Gastrocnemius medialis (tissue), 4 donors: ENCODE measurements at regions not wholly inside any gene's neighbourhood (a gene's known extent, or its start where the extent isn't known, plus 50 kb on each side); places are given as distances from the start of the nearest gene placed in this dataset.

ENCODE experiments used
- ATAC-seq, 2 donors: fragments of 150-250 bp; one replicate each; pipeline ENCODE4 v1.9.1; 2016
- DNase-seq, 2 donors: peaks; one replicate each; pipeline ENCODE4 v3.0.0-alpha.2; 2019
- H3K27ac ChIP-seq, 4 donors: fragments of 200-600 bp; sonication (generic); 1 replicate in 1 of 4; 2 replicates in 3 of 4; pipeline ENCODE4 v1.5.1; 2016 to 2018; ENCODE audit warnings: mild to moderate bottlenecking in 2 of 4, moderate library complexity in 1 of 4
- H3K27me3 ChIP-seq, 3 donors: fragments of 200-600 bp; sonication (generic) in 2 of 3; 1 replicate in 1 of 3; 2 replicates in 2 of 3; pipeline versions ENCODE4 v1.5.1 to v1.6.0; 2016 to 2019; ENCODE audit warnings: mild to moderate bottlenecking in 1 of 3, moderate library complexity in 1 of 3
- H3K36me3 ChIP-seq, 2 donors: fragments of 200-600 bp; sonication (generic) in 1 of 2; one replicate each; pipeline ENCODE4 v1.5.1; 2017 to 2018
- H3K4me1 ChIP-seq, 2 donors: fragments of 200-600 bp; sonication (generic) in 1 of 2; one replicate each; pipeline ENCODE4 v1.5.1; 2016 to 2017; ENCODE audit warnings: mild to moderate bottlenecking in 2 of 2
- H3K4me3 ChIP-seq, 4 donors: fragments of 200-600 bp; sonication (generic) in 3 of 4; 1 replicate in 1 of 4; 2 replicates in 3 of 4; pipeline ENCODE4 v1.5.1; 2016 to 2019; ENCODE audit warnings: mild to moderate bottlenecking in 2 of 4
- H3K9me3 ChIP-seq, 3 donors: fragments of 200-600 bp; sonication (generic) in 2 of 3; 1 replicate in 1 of 3; 2 replicates in 2 of 3; pipeline ENCODE4 v1.5.1; 2016 to 2019
- CTCF ChIP-seq, 5 experiments: fragments of 450-650 bp in 3 of 5; fragments of 200-600 bp in 2 of 5; sonication (generic) in 2 of 5; IDR thresholded peaks in 4 of 5; conservative IDR thresholded peaks in 1 of 5; 1 replicate in 4 of 5; 2 replicates in 1 of 5; pipeline ENCODE4 v1.5.1; 2016 to 2019; ENCODE audit warnings: antibody characterized with exemption in 5 of 5, mild to moderate bottlenecking in 3 of 5, moderate library complexity in 3 of 5
- POLR2A ChIP-seq, 2 donors: fragments of 450-650 bp; IDR thresholded peaks; one replicate each; pipeline ENCODE4 v1.6.1; 2017; ENCODE audit warnings: antibody characterized with exemption in 2 of 2, mild to moderate bottlenecking in 2 of 2, moderate library complexity in 2 of 2
- in situ Hi-C, 4 donors: fragments of 200-750 bp; cut with MboI; loops; one replicate each; pipeline versions ENCODE4 v1.15.0 to v1.8.0; 2017; ENCODE audit warnings: low sequenced_read_pairs in 4 of 4
- intact Hi-C: fragments of 100-400 bp; cut with DNase I; formaldehyde crosslinking; loops from one replicate; pipeline ENCODE4 v1.15.1; 2023; ENCODE audit warnings: low total_unique reads

GRCh38 chr3:168622795-168623194 lies 527.1 kb upstream of the GOLIM4 start:
- intact Hi-C loops (no loop called here), in situ Hi-C loops (no loop called here)
- Histone ChIP-seq H3K4me3 (no peak overlapping the region), H3K4me1 (no peaks in the 10 kb centered on the region), H3K27ac (no peak overlapping the region), H3K27me3 (no peaks in the 10 kb centered on the region), H3K36me3 (no peaks in the 10 kb centered on the region), H3K9me3 (no peaks in the 10 kb centered on the region)
- ATAC-seq (no peak), DNase-seq (no peak)
- TF ChIP-seq POLR2A (IDR thresholded peaks at IDR 0.05) (no peak), CTCF (IDR thresholded peaks at IDR 0.05 in 4 of 5, conservative IDR thresholded peaks at IDR 0.05 in 1 of 5) (no peak)

GRCh38 chr3:168620854-168621253 lies 525.1 kb upstream of the GOLIM4 start:
- Histone ChIP-seq H3K36me3 (no peaks in the 10 kb centered on the region), H3K27me3 (no peaks in the 10 kb centered on the region), H3K4me3 (no peak overlapping the region), H3K9me3 (no peaks in the 10 kb centered on the region), H3K27ac (no peak overlapping the region), H3K4me1 (no peaks in the 10 kb centered on the region)
- intact Hi-C loops: no loop called here
- DNase-seq (no peak), ATAC-seq (no peak)
- no peak for TF ChIP-seq POLR2A (IDR thresholded peaks at IDR 0.05)
- no peak for TF ChIP-seq CTCF (IDR thresholded peaks at IDR 0.05 in 4 of 5, conservative IDR thresholded peaks at IDR 0.05 in 1 of 5)
- in situ Hi-C loops: no loop called here

- ATAC-seq: no peak
- intact Hi-C loops (no loop called here), in situ Hi-C loops (no loop called here)
- H3K4me3 ChIP-seq: no peak overlapping the region
- H3K4me1 ChIP-seq: no peaks in the 10 kb centered on the region
- no peaks in the 10 kb centered on the region for H3K36me3 ChIP-seq
- no peaks in the 10 kb centered on the region for H3K9me3 ChIP-seq
- no peak for DNase-seq
- H3K27ac ChIP-seq: no peak overlapping the region
- H3K27me3 ChIP-seq: no peaks in the 10 kb centered on the region
- TF ChIP-seq POLR2A (IDR thresholded peaks at IDR 0.05): no peak
- TF ChIP-seq CTCF (IDR thresholded peaks at IDR 0.05 in 4 of 5, conservative IDR thresholded peaks at IDR 0.05 in 1 of 5): no peak
Observed at GRCh38 chr3:168618827-168619470, 523.2 kb upstream of the GOLIM4 start.

GRCh38 chr3:168617658-168618057 lies 521.9 kb upstream of the GOLIM4 start:
- DNase-seq: no peak
- ATAC-seq: no peak
- Histone ChIP-seq H3K36me3 (no peaks in the 10 kb centered on the region), H3K4me1 (no peaks in the 10 kb centered on the region), H3K27me3 (no peaks in the 10 kb centered on the region), H3K9me3 (no peaks in the 10 kb centered on the region), H3K27ac (no peak overlapping the region), H3K4me3 (no peak overlapping the region)
- TF ChIP-seq CTCF (IDR thresholded peaks at IDR 0.05 in 4 of 5, conservative IDR thresholded peaks at IDR 0.05 in 1 of 5) (no peak), POLR2A (IDR thresholded peaks at IDR 0.05) (no peak)
- in situ Hi-C loops (no loop called here), intact Hi-C loops (no loop called here)

- Histone ChIP-seq H3K27ac (no peak overlapping the region), H3K4me3 (no peak overlapping the region), H3K9me3 (no peaks in the 10 kb centered on the region), H3K36me3 (no peaks in the 10 kb centered on the region), H3K27me3 (no peaks in the 10 kb centered on the region), H3K4me1 (no peaks in the 10 kb centered on the region)
- DNase-seq (no peak), ATAC-seq (no peak)
- intact Hi-C loops (no loop called here), in situ Hi-C loops (no loop called here)
- no peak for TF ChIP-seq CTCF (IDR thresholded peaks at IDR 0.05 in 4 of 5, conservative IDR thresholded peaks at IDR 0.05 in 1 of 5)
- TF ChIP-seq POLR2A (IDR thresholded peaks at IDR 0.05): no peak
Observed at GRCh38 chr3:168616915-168617314, 521.2 kb upstream of the GOLIM4 start.
